ENCODE measurements at regions not wholly inside any gene's neighbourhood (a gene's known extent, or its start where the extent isn't known, plus 50 kb on each side); places are given as distances from the start of the nearest gene placed in this dataset.

- Histone ChIP-seq H3K9me1 (replicated peaks; ENCODE audit: control insufficient read depth, extremely low read depth, insufficient read depth, low read length) (no peaks in the 10 kb centered on the region), H3K27ac (ENCODE audit: insufficient read depth, low read depth, low read length) (no peak overlapping the region), H3K9ac (replicated peaks; ENCODE audit: extremely low read depth, insufficient read depth, low read length) (no peak overlapping the region), H4K20me1 (replicated peaks; ENCODE audit: control insufficient read depth, extremely low read depth, insufficient read depth, low read length) (no peaks in the 10 kb centered on the region), H2AFZ (ENCODE audit: low read depth, low read length) (no peak overlapping the region), H3K4me2 (ENCODE audit: insufficient read depth, low read length) (no peak overlapping the region), H3K9me3 (replicated peaks; ENCODE audit: control insufficient read depth, insufficient read depth, low read length) (no peaks in the 10 kb centered on the region), H3K36me3 (ENCODE audit: control insufficient read depth in 2 of 2, extremely low read depth in 1 of 2, insufficient read depth in 2 of 2, low read length in 2 of 2) (no peaks in the 10 kb centered on the region), H3K27me3 (ENCODE audit: control insufficient read depth in 2 of 2, insufficient read depth in 2 of 2, low read length in 2 of 2) (no peaks in the 10 kb centered on the region), H3K79me2 (ENCODE audit: control insufficient read depth, insufficient read depth, low read length) (no peaks in the 10 kb centered on the region), H3K4me1 (ENCODE audit: control insufficient read depth, extremely low read depth, insufficient read depth, low read length) (no peaks in the 10 kb centered on the region), H3K4me3 (replicated peaks in 1 of 3; ENCODE audit: insufficient read depth in 1 of 3, low read depth in 1 of 3, low read length in 3 of 3) (no peak overlapping the region)
- no TSS peak for BruUV-seq (replicated peaks)
- dilution Hi-C loops (cut with MboI; ENCODE audit: extremely low pct_ligation_motif_present, low sequenced_read_pairs) (no loop called here), intact Hi-C loops (cut with micrococcal nuclease) (loop anchor here (10.0 kb wide), 1 partner anchor 1626 kb away; no protein-coding TSS in a partner anchor)
- no peak for DNase-seq (ENCODE audit: low read depth, low spot score)
- no peak for TF ChIP-seq MAX (IDR thresholded peaks at IDR 0.05; ENCODE audit: insufficient read depth, insufficient read length)
- TF ChIP-seq GATA2 (IDR thresholded peaks at IDR 0.05; ENCODE audit: insufficient read depth, insufficient read length, low read depth, low read length), result no peak
- TF ChIP-seq EZH2 (IDR thresholded peaks at IDR 0.05; ENCODE audit: borderline replicate concordance, low read depth, low read length, severe bottlenecking), result no peak
- ChIA-PET POLR2A (no interaction called here), CTCF (interaction anchor here (1.0 kb wide), 1 partner anchor 60 kb away, joined by 3 read pairs; no protein-coding TSS in a partner anchor)
- FAIRE-seq, result no peak
Observed at GRCh38 chr21:27219068-27219467, 252.2 kb upstream of the ADAMTS5 start.

- no peaks in the 10 kb centered on the region for H3K9me3 ChIP-seq (replicated peaks; ENCODE audit: control insufficient read depth, insufficient read depth, low read length)
- H3K4me2 ChIP-seq (ENCODE audit: insufficient read depth, low read length), result no peak overlapping the region
- no peak overlapping the region for H3K4me3 ChIP-seq (replicated peaks in 1 of 3; ENCODE audit: insufficient read depth in 1 of 3, low read depth in 1 of 3, low read length in 3 of 3)
- FAIRE-seq (no peak), DNase-seq (ENCODE audit: low read depth, low spot score) (no peak)
- ChIA-PET POLR2A (no interaction called here), CTCF (interaction anchor here (0.7 to 1.3 kb wide), 2 partner anchors 157 to 351 kb away, joined by 3 read pairs; no protein-coding TSS in a partner anchor)
- no peaks in the 10 kb centered on the region for H3K79me2 ChIP-seq (ENCODE audit: control insufficient read depth, insufficient read depth, low read length)
- dilution Hi-C loops (cut with MboI; ENCODE audit: extremely low pct_ligation_motif_present, low sequenced_read_pairs), result no loop called here
- no peaks in the 10 kb centered on the region for H3K4me1 ChIP-seq (ENCODE audit: control insufficient read depth, extremely low read depth, insufficient read depth, low read length)
- H3K27ac ChIP-seq (ENCODE audit: insufficient read depth, low read depth, low read length), result no peak overlapping the region
- H3K36me3 ChIP-seq (ENCODE audit: control insufficient read depth in 2 of 2, extremely low read depth in 1 of 2, insufficient read depth in 2 of 2, low read length in 2 of 2), result no peaks in the 10 kb centered on the region
- H3K9ac ChIP-seq (replicated peaks; ENCODE audit: extremely low read depth, insufficient read depth, low read length), result no peak overlapping the region
- no peak for TF ChIP-seq MAX (IDR thresholded peaks at IDR 0.05; ENCODE audit: insufficient read depth, insufficient read length)
- TF ChIP-seq CTCF (IDR thresholded peaks at IDR 0.05; ENCODE audit: extremely low read depth in 1 of 2, insufficient read depth in 1 of 2, low read depth in 1 of 2, low read length in 2 of 2), result no peak
- TF ChIP-seq POLR2AphosphoS5 (IDR thresholded peaks at IDR 0.05; ENCODE audit: insufficient read depth, low read depth, low read length), result no peak
- no peak for TF ChIP-seq FOS (IDR thresholded peaks at IDR 0.05; ENCODE audit: borderline replicate concordance, insufficient read depth, low read length)
- TF ChIP-seq JUN (IDR thresholded peaks at IDR 0.05; ENCODE audit: borderline replicate concordance, insufficient read depth, insufficient read length, low read depth), result no peak
- TF ChIP-seq MYC (IDR thresholded peaks at IDR 0.05; ENCODE audit: low read depth, low read length), result no peak
- TF ChIP-seq POLR2A (IDR thresholded peaks at IDR 0.05; ENCODE audit: low read depth, low read length), result no peak
- TF ChIP-seq GATA2 (IDR thresholded peaks at IDR 0.05; ENCODE audit: insufficient read depth, insufficient read length, low read depth, low read length), result no peak
- TF ChIP-seq EZH2 (IDR thresholded peaks at IDR 0.05; ENCODE audit: borderline replicate concordance, low read depth, low read length, severe bottlenecking), result no peak
- H4K20me1 ChIP-seq (replicated peaks; ENCODE audit: control insufficient read depth, extremely low read depth, insufficient read depth, low read length), result no peaks in the 10 kb centered on the region
- H3K27me3 ChIP-seq (ENCODE audit: control insufficient read depth in 2 of 2, insufficient read depth in 2 of 2, low read length in 2 of 2), result no peaks in the 10 kb centered on the region
- intact Hi-C loops (cut with micrococcal nuclease), result loop anchor here (10.0 kb wide), 1 partner anchor 1631 kb away; no protein-coding TSS in a partner anchor
- H3K9me1 ChIP-seq (replicated peaks; ENCODE audit: control insufficient read depth, extremely low read depth, insufficient read depth, low read length), result no peaks in the 10 kb centered on the region
- H2AFZ ChIP-seq (ENCODE audit: low read depth, low read length), result no peak overlapping the region
- BruUV-seq (replicated peaks), result no TSS peak
Observed at GRCh38 chr21:27213303-27213702, 246.4 kb upstream of the ADAMTS5 start.
